ENCODE measurements at regions not wholly inside any gene's neighbourhood (a gene's known extent, or its start where the extent isn't known, plus 50 kb on each side); places are given as distances from the start of the nearest gene placed in this dataset.
A peak's percentile ranks its signal among the peaks of the same experiment; 100 is the strongest.
"Not testable (repeated sequence)": the region's sequence is repeated elsewhere in the genome, so short reads cannot be mapped to it uniquely, and the experiment has no call there.

DNA sequence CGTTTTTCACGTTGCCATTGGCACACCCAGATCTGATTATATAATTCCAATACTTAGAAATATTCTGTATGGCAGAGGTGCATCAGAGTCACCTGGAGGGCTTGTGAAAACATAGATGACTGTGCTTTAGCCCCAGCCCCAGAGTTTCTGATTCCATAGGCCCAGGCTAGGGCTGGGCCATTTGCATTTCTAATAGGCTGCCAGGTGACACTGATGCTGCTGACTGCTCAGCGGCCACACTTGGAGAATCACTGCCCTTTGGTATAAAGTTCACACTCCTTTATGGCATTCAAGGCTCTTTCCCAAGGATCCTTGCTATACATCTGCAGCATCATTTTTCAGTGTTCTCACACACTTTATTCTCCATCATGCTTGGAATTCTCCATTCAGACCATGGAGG, 137.1 kb downstream of the AKAP11 start:
- Mint-ChIP-seq H3K4me1 (peaks cover 56% of the 10 kb centered on the region), H3K9me3 (peaks cover 7% of the 10 kb centered on the region), H3K4me3 (no peak overlapping the region), H3K27ac (no peak overlapping the region), H3K27me3 (no peaks in the 10 kb centered on the region), H3K36me3 (ENCODE audit: low read depth) (peaks cover 55% of the 10 kb centered on the region)
- DNase-seq, result peak; percentile 38
- intact Hi-C loops (cut with micrococcal nuclease), result loop anchor here (5.0 kb wide), 2 partner anchors 68 to 168 kb away; no protein-coding TSS in a partner anchor

DNA sequence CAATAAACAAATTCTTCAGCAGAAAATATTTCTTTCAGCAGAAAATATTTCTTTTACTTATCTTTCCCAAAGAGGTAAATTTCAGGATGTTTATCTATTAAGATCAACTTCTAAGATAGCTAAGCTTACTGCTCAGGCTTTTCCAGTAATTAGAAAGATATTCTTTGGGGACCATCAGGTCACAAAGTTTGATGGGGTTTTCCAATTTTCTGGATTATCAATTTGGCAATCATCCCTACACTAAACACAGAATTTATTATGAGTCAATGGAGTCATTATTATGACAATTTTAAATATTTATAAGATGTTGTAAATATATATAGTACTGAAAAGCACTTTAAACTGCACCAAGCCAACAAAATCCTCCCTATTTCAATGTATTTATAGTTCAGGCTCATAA, 137.6 kb downstream of the AKAP11 start:
- no peak for DNase-seq
- Mint-ChIP-seq H3K4me3 (no peak overlapping the region), H3K27me3 (no peaks in the 10 kb centered on the region), H3K36me3 (ENCODE audit: low read depth) (peaks cover 56% of the 10 kb centered on the region), H3K27ac (no peak overlapping the region), H3K4me1 (peaks cover 53% of the 10 kb centered on the region), H3K9me3 (peaks cover 7% of the 10 kb centered on the region)
- intact Hi-C loops (cut with micrococcal nuclease), result loop anchor here (5.0 kb wide), 2 partner anchors 68 to 168 kb away; no protein-coding TSS in a partner anchor

DNA sequence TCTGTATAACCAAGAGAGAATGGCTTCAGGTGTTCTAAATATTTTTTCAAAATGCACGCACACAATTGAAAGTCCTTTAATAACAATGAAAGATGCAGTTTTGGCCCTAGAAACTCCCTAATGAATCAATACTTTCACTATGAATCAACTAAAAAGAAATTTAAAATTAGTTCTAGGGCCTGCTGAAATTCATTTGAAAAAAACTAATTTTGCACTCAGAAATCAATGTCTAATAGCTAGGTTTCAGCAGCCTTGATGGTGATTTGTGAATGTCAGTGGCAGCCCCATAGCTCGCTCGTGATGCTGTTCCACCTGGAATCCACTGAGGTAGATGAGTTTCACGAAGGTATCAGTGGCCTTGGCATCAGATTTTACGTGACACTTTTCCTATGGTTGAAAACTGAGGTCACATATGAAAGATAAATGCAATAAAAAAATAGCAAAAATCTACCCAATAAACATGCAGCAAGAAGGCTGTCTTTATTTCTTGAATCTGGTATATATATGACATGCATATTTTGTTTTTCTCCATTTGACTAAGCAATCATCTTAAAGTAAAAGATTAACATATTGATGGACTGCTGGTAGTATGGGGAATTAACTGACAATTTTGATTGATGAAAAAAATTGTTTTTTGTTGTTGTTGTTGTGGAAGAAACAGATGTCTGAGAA, 141.0 kb downstream of the AKAP11 start:
- DNase-seq, result peak; percentile 43
- intact Hi-C loops (cut with micrococcal nuclease), result no loop called here
- no peaks in the 10 kb centered on the region for H3K27me3 Mint-ChIP-seq
- H3K9me3 Mint-ChIP-seq, result peaks cover 5% of the 10 kb centered on the region
- peaks cover 52% of the 10 kb centered on the region for H3K36me3 Mint-ChIP-seq (ENCODE audit: low read depth)
- H3K4me3 Mint-ChIP-seq, result no peak overlapping the region
- peak overlapping the region; percentile 53 for H3K27ac Mint-ChIP-seq
- peaks cover 32% of the 10 kb centered on the region for H3K4me1 Mint-ChIP-seq

DNA sequence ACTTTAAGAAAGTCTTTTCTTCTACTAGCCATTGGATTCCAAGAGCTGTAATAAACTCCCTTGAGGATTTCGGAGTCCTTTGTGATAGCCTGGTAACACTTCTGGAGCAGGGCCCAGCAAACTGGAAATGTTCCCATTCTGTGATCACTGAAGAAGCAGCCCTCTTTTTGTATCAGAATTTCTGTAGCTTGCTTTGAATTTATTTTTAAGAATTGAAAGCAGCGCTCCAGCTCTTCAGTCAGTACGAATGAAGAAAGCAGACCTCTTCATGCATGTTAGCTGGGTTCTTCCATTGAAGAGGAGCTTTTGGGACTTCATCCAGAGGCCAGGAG, 141.5 kb downstream of the AKAP11 start:
- intact Hi-C loops (cut with micrococcal nuclease), result no loop called here
- no peak for DNase-seq
- no peak overlapping the region for H3K4me3 Mint-ChIP-seq
- H3K27me3 Mint-ChIP-seq, result no peaks in the 10 kb centered on the region
- no peak overlapping the region for H3K27ac Mint-ChIP-seq
- peaks cover 30% of the 10 kb centered on the region for H3K4me1 Mint-ChIP-seq
- H3K36me3 Mint-ChIP-seq (ENCODE audit: low read depth), result peaks cover 47% of the 10 kb centered on the region
- no peaks in the 10 kb centered on the region for H3K9me3 Mint-ChIP-seq

DNA sequence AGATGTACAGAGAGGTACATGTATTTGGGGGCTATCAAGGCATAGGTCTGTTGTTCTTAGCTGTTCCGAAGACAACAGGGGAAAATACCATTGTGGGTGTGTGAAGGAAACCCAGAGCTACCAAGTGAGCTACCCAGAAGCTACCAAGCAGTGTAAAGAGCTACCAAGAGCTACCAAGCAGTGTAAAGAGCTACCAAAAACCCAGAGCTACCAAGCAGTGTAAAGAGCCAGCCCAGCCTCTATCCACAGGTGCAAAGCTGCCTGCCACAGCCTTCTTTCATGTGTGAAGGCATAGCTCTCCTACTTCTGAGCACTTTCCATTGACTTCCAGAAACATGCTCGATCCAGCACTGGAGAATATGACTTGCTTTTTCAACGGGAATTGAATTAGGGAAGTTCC, 145.7 kb downstream of the AKAP11 start:
- peak; percentile 49 for DNase-seq
- Mint-ChIP-seq H3K9me3 (peaks cover 4% of the 10 kb centered on the region), H3K27me3 (no peaks in the 10 kb centered on the region), H3K27ac (peak overlapping the region; percentile 37), H3K4me1 (peaks cover 48% of the 10 kb centered on the region), H3K4me3 (no peak overlapping the region), H3K36me3 (ENCODE audit: low read depth) (peaks cover 50% of the 10 kb centered on the region)
- intact Hi-C loops (cut with micrococcal nuclease), result no loop called here

DNA sequence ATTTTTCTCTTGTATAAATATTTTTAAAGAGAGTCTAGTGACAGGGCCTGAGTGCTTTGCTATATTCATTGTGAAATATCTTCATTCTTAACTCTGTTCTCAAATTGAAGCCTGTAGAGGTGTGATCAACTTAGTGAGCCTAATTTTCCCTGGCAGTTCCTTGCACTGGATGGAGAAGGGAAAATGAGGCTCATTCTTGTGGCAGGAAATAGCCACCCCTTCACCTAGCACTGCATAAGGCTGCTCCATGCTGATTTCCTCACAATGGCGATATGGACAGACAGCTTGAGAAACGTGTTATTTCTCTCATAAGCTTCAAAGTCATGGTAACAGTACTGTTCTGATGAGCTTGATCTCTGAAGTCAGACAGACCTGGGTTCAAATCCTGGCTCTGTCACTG, 146.2 kb downstream of the AKAP11 start:
- Mint-ChIP-seq H3K4me3 (no peak overlapping the region), H3K9me3 (peaks cover 9% of the 10 kb centered on the region), H3K4me1 (peaks cover 44% of the 10 kb centered on the region), H3K36me3 (ENCODE audit: low read depth) (peaks cover 54% of the 10 kb centered on the region), H3K27ac (peak overlapping the region; percentile 20), H3K27me3 (no peaks in the 10 kb centered on the region)
- intact Hi-C loops (cut with micrococcal nuclease), result no loop called here
- no peak for DNase-seq

DNA sequence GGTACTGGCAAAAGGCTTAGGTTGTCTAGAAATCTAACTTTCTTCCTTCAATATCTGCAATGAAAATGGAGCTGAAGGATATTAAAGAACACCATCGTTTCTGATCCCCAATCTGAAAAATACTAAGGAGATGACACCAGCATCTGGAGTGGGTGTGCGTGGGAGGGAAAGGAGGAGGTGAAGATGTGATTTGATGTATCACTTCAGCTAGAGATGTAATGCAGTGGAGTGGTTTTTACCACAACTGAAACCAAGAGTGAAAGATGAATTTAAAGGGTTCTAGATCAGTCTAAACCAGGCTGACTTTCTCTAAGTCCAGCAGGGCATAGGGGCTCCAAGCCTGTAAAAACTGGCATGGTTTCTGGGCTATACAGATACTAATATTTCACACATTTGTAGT, 148.4 kb downstream of the AKAP11 start:
- peak; percentile 71 for DNase-seq
- intact Hi-C loops (cut with micrococcal nuclease), result loop anchor here (1.0 to 5.0 kb wide), 3 partner anchors 15 to 52 kb away; no protein-coding TSS in a partner anchor
- Mint-ChIP-seq H3K9me3 (peaks cover 13% of the 10 kb centered on the region), H3K36me3 (ENCODE audit: low read depth) (peaks cover 53% of the 10 kb centered on the region), H3K27me3 (no peaks in the 10 kb centered on the region), H3K4me3 (peak overlapping the region; percentile 10), H3K27ac (peak overlapping the region; percentile 66), H3K4me1 (peaks cover 39% of the 10 kb centered on the region)

DNA sequence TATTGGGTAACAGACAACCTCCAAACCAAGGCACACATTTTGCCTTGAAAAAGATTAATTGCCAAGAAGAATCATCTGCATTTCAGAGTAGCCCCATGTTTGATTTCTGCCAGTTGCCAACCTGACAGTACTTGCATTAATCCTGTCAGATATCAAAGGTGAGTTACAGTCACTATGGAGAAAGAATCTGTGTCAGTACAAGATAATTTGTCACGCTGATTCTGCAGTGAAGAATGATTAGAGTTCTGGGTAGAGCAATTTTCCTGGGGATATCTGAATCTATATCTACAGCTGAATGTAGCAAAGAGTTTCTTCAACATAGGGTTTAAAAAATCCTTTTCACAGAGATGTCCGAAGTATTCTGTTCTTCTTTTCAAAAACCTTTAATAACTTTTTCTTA, 150.7 kb downstream of the AKAP11 start:
- peaks cover 33% of the 10 kb centered on the region for H3K4me1 Mint-ChIP-seq
- intact Hi-C loops (cut with micrococcal nuclease), result loop anchor here (5.0 kb wide), 1 partner anchor 50 kb away; no protein-coding TSS in a partner anchor
- DNase-seq, result no peak
- no peak overlapping the region for H3K4me3 Mint-ChIP-seq
- no peaks in the 10 kb centered on the region for H3K27me3 Mint-ChIP-seq
- H3K9me3 Mint-ChIP-seq, result peaks cover 13% of the 10 kb centered on the region
- H3K27ac Mint-ChIP-seq, result no peak overlapping the region
- peaks cover 42% of the 10 kb centered on the region for H3K36me3 Mint-ChIP-seq (ENCODE audit: low read depth)

DNA sequence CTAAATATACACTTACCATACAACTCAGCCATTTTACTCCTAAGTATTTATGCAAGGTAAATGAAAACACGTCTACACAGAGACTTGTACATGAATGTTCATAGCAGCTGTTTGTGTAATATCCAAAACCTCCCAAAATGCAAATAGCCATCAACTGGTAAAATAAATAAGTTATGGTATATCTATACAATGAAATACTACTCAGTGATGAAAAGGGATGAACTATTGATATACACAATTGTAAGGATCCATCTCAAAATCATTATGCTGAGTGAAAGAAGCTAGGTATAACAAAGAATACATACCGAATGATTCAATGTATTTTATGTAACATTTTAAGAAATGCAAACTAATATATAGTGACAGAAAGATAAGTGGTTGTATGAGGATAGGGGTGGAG, 149.8 kb upstream of the TNFSF11 start:
- intact Hi-C loops (cut with micrococcal nuclease), result loop anchor here (5.0 kb wide), 1 partner anchor 48 kb away; no protein-coding TSS in a partner anchor
- H3K27ac Mint-ChIP-seq, result no peak overlapping the region
- peaks cover 13% of the 10 kb centered on the region for H3K9me3 Mint-ChIP-seq

DNA sequence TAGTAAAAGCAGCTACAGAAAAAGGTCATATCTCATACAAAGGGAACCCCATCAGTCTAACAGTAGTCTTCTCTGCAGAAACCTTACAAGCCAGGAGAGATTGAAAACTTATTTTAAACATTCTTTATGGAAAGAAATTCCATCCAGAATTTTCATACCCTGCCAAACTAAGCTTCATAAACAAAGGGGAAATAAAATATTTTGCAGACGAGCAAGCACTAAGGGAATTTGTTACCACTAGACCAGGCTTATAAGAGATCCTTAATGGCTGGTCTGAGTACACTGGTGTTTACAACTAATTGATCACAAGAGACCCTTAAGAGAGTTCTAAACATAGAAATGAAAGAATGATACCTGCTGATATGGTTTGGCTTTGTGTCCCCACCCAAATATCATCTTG, 128.6 kb upstream of the TNFSF11 start:
- H3K27me3 Mint-ChIP-seq, result no peaks in the 10 kb centered on the region
- peaks cover 52% of the 10 kb centered on the region for H3K9me3 Mint-ChIP-seq
- no peak overlapping the region for H3K27ac Mint-ChIP-seq
- peaks cover 11% of the 10 kb centered on the region for H3K4me1 Mint-ChIP-seq
- H3K36me3 Mint-ChIP-seq (ENCODE audit: low read depth), result peaks cover 73% of the 10 kb centered on the region
- no peak for DNase-seq
- intact Hi-C loops (cut with micrococcal nuclease), result no loop called here
- H3K4me3 Mint-ChIP-seq, result no peak overlapping the region

More for the DNA sequence above, 149.8 kb upstream of the TNFSF11 start:
- peaks cover 37% of the 10 kb centered on the region for H3K36me3 Mint-ChIP-seq (ENCODE audit: low read depth)
- H3K4me3 Mint-ChIP-seq, result no peak overlapping the region
- no peaks in the 10 kb centered on the region for H3K27me3 Mint-ChIP-seq
- peaks cover 23% of the 10 kb centered on the region for H3K4me1 Mint-ChIP-seq
- no peak for DNase-seq

DNA sequence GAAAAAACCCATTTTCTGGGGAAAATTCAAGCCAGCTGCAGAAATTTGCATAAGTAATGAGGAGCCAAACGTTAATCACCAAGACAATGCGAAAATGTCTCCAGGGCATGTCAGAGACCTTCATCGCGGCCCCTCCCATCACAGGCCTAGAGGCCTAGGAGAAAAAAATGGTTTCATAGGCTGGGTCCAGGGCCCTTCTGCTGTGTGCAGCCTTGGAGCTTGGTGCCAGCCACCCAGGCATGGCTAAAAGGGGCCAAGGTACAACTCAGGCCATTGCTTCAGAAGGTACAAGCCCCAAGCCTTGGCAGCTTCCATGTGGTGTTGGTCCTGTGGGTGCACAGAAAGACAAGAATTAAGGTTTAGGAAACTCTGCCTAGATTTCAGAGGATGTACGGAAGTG, 127.4 kb upstream of the TNFSF11 start:
- DNase-seq; H3K4me3 Mint-ChIP-seq; intact Hi-C loops (cut with micrococcal nuclease); H3K27ac Mint-ChIP-seq; H3K27me3 Mint-ChIP-seq: not testable (repeated sequence)
- Mint-ChIP-seq H3K36me3 (ENCODE audit: low read depth) (peaks cover 71% of the 10 kb centered on the region), H3K4me1 (peaks cover 12% of the 10 kb centered on the region), H3K9me3 (peaks cover 57% of the 10 kb centered on the region)

DNA sequence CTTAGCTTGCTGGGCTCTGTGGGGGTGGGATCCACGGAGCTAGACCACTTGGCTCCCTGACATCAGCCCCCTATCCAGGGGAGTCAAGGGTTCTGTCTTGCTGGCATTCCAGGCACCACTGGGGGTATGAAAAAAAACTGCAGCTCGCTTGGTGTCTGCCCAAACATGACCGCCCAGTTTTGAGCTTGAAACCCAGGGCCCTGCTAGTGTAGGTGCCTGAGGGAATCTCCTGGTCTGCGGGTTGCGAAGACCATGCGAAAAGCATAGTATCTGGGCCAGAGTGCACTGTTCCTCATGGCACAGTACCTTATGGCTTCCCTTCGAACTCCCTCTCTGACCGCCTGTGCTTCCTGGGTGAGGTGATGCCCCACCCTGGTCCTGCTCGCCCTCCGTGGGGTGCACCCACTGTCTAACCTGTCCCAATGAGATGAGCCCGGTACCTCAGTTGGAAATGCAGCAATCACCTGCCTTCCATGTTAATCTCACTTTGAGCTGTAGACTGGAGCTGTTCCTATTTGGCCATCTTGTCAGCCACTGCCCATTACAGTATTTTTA, 120.8 kb upstream of the TNFSF11 start:
- intact Hi-C loops (cut with micrococcal nuclease), result no loop called here
- Mint-ChIP-seq H3K4me3 (no peak overlapping the region), H3K36me3 (ENCODE audit: low read depth) (peaks cover 33% of the 10 kb centered on the region)

DNA sequence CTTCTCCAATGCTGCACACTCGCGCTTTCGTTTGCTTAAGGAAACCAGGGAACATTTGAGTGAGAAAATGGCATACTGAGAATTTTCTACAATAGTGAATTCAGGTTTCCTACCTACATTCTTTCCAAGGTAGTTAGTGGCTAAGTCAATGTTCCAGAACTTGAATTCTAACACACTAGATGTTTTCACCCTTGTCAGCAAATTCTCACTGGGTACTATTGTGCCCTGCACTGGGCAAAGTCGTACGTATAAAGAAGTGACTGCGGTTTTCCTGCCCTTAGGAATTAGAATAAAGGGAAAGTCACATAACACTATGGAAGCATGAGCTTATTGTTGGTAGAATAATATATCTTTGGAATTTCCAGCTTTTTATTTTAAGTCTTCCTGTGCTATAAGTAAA, 119.2 kb upstream of the TNFSF11 start:
- H3K9me3 Mint-ChIP-seq, result peaks cover 19% of the 10 kb centered on the region
- H3K4me3 Mint-ChIP-seq, result no peak overlapping the region
- intact Hi-C loops (cut with micrococcal nuclease), result no loop called here
- H3K27me3 Mint-ChIP-seq, result no peaks in the 10 kb centered on the region
- peaks cover 13% of the 10 kb centered on the region for H3K4me1 Mint-ChIP-seq
- H3K36me3 Mint-ChIP-seq (ENCODE audit: low read depth), result peaks cover 25% of the 10 kb centered on the region
- no peak overlapping the region for H3K27ac Mint-ChIP-seq
- no peak for DNase-seq

More for the DNA sequence above, 120.8 kb upstream of the TNFSF11 start:
- Mint-ChIP-seq H3K4me1 (peaks cover 16% of the 10 kb centered on the region), H3K9me3 (peaks cover 32% of the 10 kb centered on the region), H3K27me3 (no peaks in the 10 kb centered on the region), H3K27ac (no peak overlapping the region)
- DNase-seq, result no peak

DNA sequence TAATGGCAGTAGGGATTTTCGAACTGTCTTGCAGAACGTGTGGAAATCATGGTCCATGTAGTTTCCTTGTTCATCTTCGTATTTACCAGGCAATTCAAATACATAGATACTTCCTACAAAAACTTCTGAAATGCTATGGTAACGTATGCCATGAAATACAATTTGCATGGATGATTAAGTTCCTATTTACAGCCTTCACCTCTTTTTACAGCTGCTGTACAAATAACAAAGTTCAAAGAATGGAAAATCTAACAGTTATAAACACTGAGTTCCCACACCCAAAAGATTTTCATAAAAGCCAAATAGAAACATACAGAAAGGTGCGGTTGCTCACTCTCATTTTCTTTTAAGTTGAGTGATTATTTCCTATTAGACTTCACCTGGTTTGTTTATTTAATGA, 115.8 kb upstream of the TNFSF11 start:
- Mint-ChIP-seq H3K36me3 (ENCODE audit: low read depth) (peaks cover 43% of the 10 kb centered on the region), H3K9me3 (peaks cover 21% of the 10 kb centered on the region), H3K4me3 (no peak overlapping the region), H3K4me1 (peaks cover 9% of the 10 kb centered on the region), H3K27ac (no peak overlapping the region), H3K27me3 (no peaks in the 10 kb centered on the region)
- DNase-seq, result no peak
- intact Hi-C loops (cut with micrococcal nuclease), result no loop called here
